Activated gamma-delta T cell treated with anti-CD3 and anti-CD28 coated beads, Interleukin-2, amount 50 U/mL, for 16 hours (primary cell): ENCODE measurements at regions not wholly inside any gene's neighbourhood (a gene's known extent, or its start where the extent isn't known, plus 50 kb on each side); places are given as distances from the start of the nearest gene placed in this dataset.
"Not testable (repeated sequence)": the region's sequence is repeated elsewhere in the genome, so short reads cannot be mapped to it uniquely, and the experiment has no call there.

Source experiments
- DNase-seq: peaks from one replicate; pipeline ENCODE4 v3.0.0-alpha.2; 2020; ENCODE audit warnings: low read depth

- DNase-seq, result not testable (repeated sequence)
Measured at GRCh38 chr15:21174761-21175160, 265.5 kb downstream of the POTEB3 start.

- not testable (repeated sequence) for DNase-seq
Measured at GRCh38 chr15:21151203-21151966, 285.3 kb upstream of the POTEB2 start.

GRCh38 chr15:21148136-21148535 lies 282.0 kb upstream of the POTEB2 start:
- DNase-seq, result not testable (repeated sequence)

GRCh38 chr15:21133893-21134292 lies 267.8 kb upstream of the POTEB2 start:
- DNase-seq, result not testable (repeated sequence)

- DNase-seq, result not testable (repeated sequence)
Measured at GRCh38 chr15:21112271-21113053, 246.3 kb upstream of the POTEB2 start.

GRCh38 chr15:21111861-21112260 lies 245.7 kb upstream of the POTEB2 start:
- DNase-seq, result not testable (repeated sequence)

GRCh38 chr15:21111172-21111571 lies 245.1 kb upstream of the POTEB2 start:
- not testable (repeated sequence) for DNase-seq

GRCh38 chr15:21110187-21110804 lies 244.2 kb upstream of the POTEB2 start:
- peak; percentile 17 for DNase-seq

GRCh38 chr15:21108384-21108783 lies 242.3 kb upstream of the POTEB2 start:
- not testable (repeated sequence) for DNase-seq

GRCh38 chr15:21107399-21108381 lies 241.6 kb upstream of the POTEB2 start:
- not testable (repeated sequence) for DNase-seq

GRCh38 chr15:21096599-21096998 lies 230.5 kb upstream of the POTEB2 start:
- not testable (repeated sequence) for DNase-seq

- not testable (repeated sequence) for DNase-seq
Measured at GRCh38 chr15:21079544-21079943, 213.4 kb upstream of the POTEB2 start.

GRCh38 chr15:21068917-21069316 lies 202.8 kb upstream of the POTEB2 start:
- not testable (repeated sequence) for DNase-seq

- not testable (repeated sequence) for DNase-seq
Measured at GRCh38 chr15:21063512-21063911, 197.4 kb upstream of the POTEB2 start.

GRCh38 chr15:21062619-21063163 lies 196.6 kb upstream of the POTEB2 start:
- DNase-seq, result not testable (repeated sequence)

GRCh38 chr15:21051866-21052265 lies 185.8 kb upstream of the POTEB2 start:
- DNase-seq, result not testable (repeated sequence)

- DNase-seq, result not testable (repeated sequence)
Measured at GRCh38 chr15:21031703-21032102, 165.6 kb upstream of the POTEB2 start.

GRCh38 chr15:21029001-21029400 lies 162.9 kb upstream of the POTEB2 start:
- not testable (repeated sequence) for DNase-seq

- not testable (repeated sequence) for DNase-seq
Measured at GRCh38 chr15:21027942-21028341, 161.8 kb upstream of the POTEB2 start.

GRCh38 chr15:21026848-21027247 lies 160.7 kb upstream of the POTEB2 start:
- not testable (repeated sequence) for DNase-seq
